ENCODE measurements at regions not wholly inside any gene's neighbourhood (a gene's known extent, or its start where the extent isn't known, plus 50 kb on each side); places are given as distances from the start of the nearest gene placed in this dataset.

DNA sequence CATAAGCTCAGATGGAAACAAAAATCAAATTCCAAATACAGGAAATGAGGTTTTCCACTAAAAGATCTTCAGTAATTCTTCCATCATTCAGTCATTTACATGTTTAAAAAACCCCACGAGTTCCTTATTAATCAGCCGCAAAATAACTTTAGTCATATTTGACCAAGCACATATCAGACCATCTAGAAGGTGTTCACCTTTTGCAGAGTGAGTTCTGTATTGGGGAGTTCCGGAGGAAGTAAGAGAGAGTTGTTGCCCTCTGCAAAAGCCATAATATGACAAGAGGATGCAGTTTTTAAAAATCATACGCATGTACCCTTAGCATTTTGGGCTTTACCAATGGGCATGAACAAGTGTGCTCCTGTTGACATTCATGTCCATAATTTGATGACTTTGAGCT lies 61.6 kb downstream of the CCR1 start:
- TF ChIP-seq, protein P1, sequence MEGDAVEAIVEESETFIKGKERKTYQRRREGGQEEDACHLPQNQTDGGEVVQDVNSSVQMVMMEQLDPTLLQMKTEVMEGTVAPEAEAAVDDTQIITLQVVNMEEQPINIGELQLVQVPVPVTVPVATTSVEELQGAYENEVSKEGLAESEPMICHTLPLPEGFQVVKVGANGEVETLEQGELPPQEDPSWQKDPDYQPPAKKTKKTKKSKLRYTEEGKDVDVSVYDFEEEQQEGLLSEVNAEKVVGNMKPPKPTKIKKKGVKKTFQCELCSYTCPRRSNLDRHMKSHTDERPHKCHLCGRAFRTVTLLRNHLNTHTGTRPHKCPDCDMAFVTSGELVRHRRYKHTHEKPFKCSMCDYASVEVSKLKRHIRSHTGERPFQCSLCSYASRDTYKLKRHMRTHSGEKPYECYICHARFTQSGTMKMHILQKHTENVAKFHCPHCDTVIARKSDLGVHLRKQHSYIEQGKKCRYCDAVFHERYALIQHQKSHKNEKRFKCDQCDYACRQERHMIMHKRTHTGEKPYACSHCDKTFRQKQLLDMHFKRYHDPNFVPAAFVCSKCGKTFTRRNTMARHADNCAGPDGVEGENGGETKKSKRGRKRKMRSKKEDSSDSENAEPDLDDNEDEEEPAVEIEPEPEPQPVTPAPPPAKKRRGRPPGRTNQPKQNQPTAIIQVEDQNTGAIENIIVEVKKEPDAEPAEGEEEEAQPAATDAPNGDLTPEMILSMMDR (IDR thresholded peaks at IDR 0.05; ENCODE audit: control insufficient read depth, extremely low read depth, insufficient read depth): no peak
- no peak for DNase-seq (ENCODE audit: low read depth)

DNA sequence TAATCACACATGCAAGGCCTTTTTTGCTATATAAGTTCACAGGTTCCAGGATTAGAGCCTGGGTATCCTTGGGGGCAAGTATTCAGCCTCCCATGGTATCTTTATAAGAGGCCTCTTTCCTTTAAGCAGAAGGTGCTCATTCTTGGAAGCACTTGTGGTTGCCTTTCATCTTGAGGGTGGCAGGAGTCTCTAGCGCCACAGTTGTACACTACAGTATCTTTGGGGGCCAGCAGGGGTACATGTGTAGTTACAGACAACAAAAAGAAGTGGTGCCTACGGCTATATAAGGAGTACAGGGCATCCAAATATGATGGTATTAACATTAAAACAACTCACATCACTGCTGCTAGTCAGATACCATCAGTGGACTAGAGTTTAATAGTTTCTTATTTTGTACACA lies 62.1 kb downstream of the CCR1 start:
- H3K4me3 ChIP-seq (ENCODE audit: low read depth, low read length): no peak overlapping the region
- no peak for DNase-seq (ENCODE audit: low read depth)
- TF ChIP-seq, protein P1 (IDR thresholded peaks at IDR 0.05; ENCODE audit: control insufficient read depth, extremely low read depth, insufficient read depth): no peak

More for the DNA sequence above, 61.6 kb downstream of the CCR1 start:
- H3K4me3 ChIP-seq (ENCODE audit: low read depth, low read length): no peak overlapping the region

DNA sequence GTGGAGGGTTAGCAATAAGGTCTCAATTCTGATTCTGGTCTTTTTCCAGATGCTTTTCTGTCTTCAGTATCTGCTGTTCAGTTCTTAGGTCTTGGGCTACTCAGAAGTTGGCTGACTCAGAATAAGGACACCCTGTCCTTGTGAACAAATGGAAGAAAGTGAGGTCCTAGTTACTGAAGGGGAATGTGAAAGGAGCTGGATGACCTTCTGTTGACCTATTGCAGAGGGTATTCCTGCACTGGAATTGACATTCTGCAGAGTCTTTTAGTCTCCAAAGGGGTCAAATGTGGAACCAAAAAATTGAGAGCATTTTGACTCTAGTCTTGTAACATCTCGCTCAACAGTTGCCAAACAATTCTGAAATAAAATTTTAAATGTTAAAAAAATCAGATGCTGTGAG lies 63.0 kb downstream of the CCR1 start:
- DNase-seq (ENCODE audit: low read depth): no peak
- H3K4me3 ChIP-seq (ENCODE audit: low read depth, low read length): no peak overlapping the region
- TF ChIP-seq, protein P1 (IDR thresholded peaks at IDR 0.05; ENCODE audit: control insufficient read depth, extremely low read depth, insufficient read depth): no peak

DNA sequence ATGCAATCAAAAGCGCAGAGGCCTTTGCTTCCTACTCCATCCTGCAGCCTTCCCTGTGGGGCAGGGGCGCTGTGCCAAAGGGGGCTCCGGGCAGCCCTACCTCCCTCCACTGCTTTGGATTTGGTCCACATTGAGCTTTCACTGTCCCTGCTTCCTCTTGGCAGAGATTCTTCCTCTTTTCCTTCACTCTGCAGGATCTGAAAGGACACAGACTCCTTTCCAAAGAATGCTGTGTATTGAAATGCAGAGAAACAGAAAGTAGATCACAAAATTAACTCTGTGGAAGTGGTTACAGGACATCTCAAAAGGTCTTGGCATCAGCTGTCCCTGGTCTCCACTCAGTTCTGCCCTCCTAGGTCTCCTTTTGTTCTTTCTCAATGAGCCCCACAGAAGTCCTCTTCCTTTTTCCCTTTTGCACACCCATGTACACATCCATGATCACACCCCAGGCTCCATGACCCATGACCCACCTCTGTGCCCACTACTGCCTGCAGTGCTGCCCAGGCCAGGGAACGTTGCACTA lies 64.1 kb downstream of the CCR1 start:
- H3K4me3 ChIP-seq (ENCODE audit: low read depth, low read length): no peak overlapping the region
- TF ChIP-seq, protein P1 (IDR thresholded peaks at IDR 0.05; ENCODE audit: control insufficient read depth, extremely low read depth, insufficient read depth): no peak
- no peak for DNase-seq (ENCODE audit: low read depth)

DNA sequence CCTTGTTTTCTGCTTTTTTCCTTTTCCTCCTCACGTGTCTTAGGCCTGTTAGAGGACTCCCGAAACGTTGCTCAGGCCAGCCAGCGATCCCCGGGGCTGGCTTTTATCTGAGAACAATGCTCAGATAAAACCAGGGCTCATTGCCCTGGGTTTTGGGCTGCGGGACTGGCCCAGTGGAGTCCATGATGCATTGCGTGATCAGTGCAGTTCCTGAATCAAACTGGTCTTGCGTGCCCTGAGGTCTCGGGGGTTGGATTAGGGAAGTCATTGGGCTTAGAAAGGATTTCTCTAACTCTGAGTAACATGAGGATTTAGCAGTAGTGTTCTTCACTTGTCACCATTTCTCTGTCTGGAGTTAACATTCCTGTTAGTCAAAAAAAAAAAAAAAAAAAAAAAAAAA lies 66.3 kb downstream of the CCR1 start:
- H3K4me3 ChIP-seq (ENCODE audit: low read depth, low read length): no peak overlapping the region
- TF ChIP-seq, protein P1 (IDR thresholded peaks at IDR 0.05; ENCODE audit: control insufficient read depth, extremely low read depth, insufficient read depth): no peak
- no peak for DNase-seq (ENCODE audit: low read depth)

DNA sequence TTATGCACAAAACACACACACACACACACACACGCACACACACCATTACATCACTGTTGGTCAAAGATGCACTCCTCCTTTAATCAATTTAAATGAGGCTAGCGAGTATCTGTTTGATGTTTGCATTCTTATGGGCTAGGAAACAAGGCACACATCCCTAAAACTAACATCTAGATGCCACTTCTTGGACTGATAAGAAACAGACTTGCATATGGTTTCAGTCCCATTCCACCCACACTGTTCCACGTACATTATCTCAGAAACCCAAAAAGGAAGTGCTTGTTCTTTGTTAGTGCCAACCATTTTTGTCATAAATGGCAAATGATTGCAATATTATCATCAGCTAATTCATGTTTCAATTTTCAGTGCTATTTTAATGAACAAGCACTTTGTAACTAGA lies 69.5 kb downstream of the CCR1 start:
- no peak for DNase-seq (ENCODE audit: low read depth)
- H3K4me3 ChIP-seq (ENCODE audit: low read depth, low read length): no peak overlapping the region
- TF ChIP-seq, protein P1 (IDR thresholded peaks at IDR 0.05; ENCODE audit: control insufficient read depth, extremely low read depth, insufficient read depth): no peak

DNA sequence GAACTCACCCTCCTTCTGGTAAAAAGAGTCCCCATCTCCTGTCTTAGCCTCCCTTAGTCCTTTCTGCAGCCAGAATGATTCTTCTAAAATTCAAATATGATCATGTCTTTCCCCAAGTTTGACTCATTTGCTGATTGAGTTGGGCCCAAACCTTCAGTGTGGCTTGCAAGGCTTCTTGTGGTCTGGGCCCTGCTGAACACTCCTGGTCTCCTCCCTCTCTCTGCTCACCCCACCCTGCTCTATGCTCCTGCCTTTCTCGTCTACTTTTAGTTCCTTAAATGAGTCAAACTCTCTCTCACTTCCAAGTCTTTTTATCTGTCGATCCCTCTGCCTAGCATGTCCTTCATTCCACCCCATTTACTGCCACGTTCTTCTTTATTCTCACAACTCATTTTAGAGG lies 72.6 kb downstream of the CCR1 start:
- TF ChIP-seq, protein P1 (IDR thresholded peaks at IDR 0.05; ENCODE audit: control insufficient read depth, extremely low read depth, insufficient read depth): no peak
- no peak overlapping the region for H3K4me3 ChIP-seq (ENCODE audit: low read depth, low read length)
- no peak for DNase-seq (ENCODE audit: low read depth)

Measured in LNCaP clone FGC (cell line).